Embryonic facial prominence (tissue), 1 donor: ENCODE measurements at regions not wholly inside any gene's neighbourhood (a gene's known extent, or its start where the extent isn't known, plus 50 kb on each side); places are given as distances from the start of the nearest gene placed in this dataset.
"Not testable (repeated sequence)": the region's sequence is repeated elsewhere in the genome, so short reads cannot be mapped to it uniquely, and the experiment has no call there.

ENCODE experiments used
- DNase-seq: peaks from one replicate; pipeline ENCODE4 v3.0.0-alpha.2; 2016; ENCODE audit errors: extremely low spot score

- no peak for DNase-seq
Measured at GRCh38 chr18:25563346-25563745, 211.4 kb upstream of the ZNF521 start.

- DNase-seq, result no peak
Measured at GRCh38 chr18:25561918-25562317, 210.0 kb upstream of the ZNF521 start.

- DNase-seq, result no peak
Measured at GRCh38 chr18:25560369-25560768, 208.4 kb upstream of the ZNF521 start.

- no peak for DNase-seq
Measured at GRCh38 chr18:25557011-25557410, 205.0 kb upstream of the ZNF521 start.

GRCh38 chr18:25553631-25554263 lies 201.8 kb upstream of the ZNF521 start:
- DNase-seq, result no peak

GRCh38 chr18:25544546-25545287 lies 192.8 kb upstream of the ZNF521 start:
- DNase-seq, result no peak

GRCh38 chr18:25538175-25538922 lies 186.4 kb upstream of the ZNF521 start:
- DNase-seq, result no peak

- DNase-seq, result no peak
Measured at GRCh38 chr18:25535495-25535894, 183.5 kb upstream of the ZNF521 start.

- DNase-seq, result no peak
Measured at GRCh38 chr18:25534401-25534800, 182.4 kb upstream of the ZNF521 start.

GRCh38 chr18:25533218-25533617 lies 181.3 kb upstream of the ZNF521 start:
- no peak for DNase-seq

GRCh38 chr18:25531207-25531606 lies 179.2 kb upstream of the ZNF521 start:
- DNase-seq, result no peak

- not testable (repeated sequence) for DNase-seq
Measured at GRCh38 chr18:25525789-25526188, 173.8 kb upstream of the ZNF521 start.

- no peak for DNase-seq
Measured at GRCh38 chr18:25518716-25519053, 166.7 kb upstream of the ZNF521 start.

GRCh38 chr18:25517881-25518715 lies 166.1 kb upstream of the ZNF521 start:
- no peak for DNase-seq

- DNase-seq, result no peak
Measured at GRCh38 chr18:25516747-25517498, 165.0 kb upstream of the ZNF521 start.

- DNase-seq, result no peak
Measured at GRCh38 chr18:25516121-25516520, 164.2 kb upstream of the ZNF521 start.

- DNase-seq, result no peak
Measured at GRCh38 chr18:25510096-25510495, 158.1 kb upstream of the ZNF521 start.

- peak; percentile 71 for DNase-seq
Measured at GRCh38 chr18:25503567-25504081, 151.7 kb upstream of the ZNF521 start.

GRCh38 chr18:25497151-25497794 lies 145.3 kb upstream of the ZNF521 start:
- no peak for DNase-seq

GRCh38 chr18:25496544-25496943 lies 144.6 kb upstream of the ZNF521 start:
- no peak for DNase-seq

- no peak for DNase-seq
Measured at GRCh38 chr18:25495606-25496005, 143.6 kb upstream of the ZNF521 start.
